Activated CD4-positive, alpha-beta T cell treated with anti-CD3 and anti-CD28 coated beads, Interleukin-2, amount 10 ng/mL, durations not matched to agents 24 days and 14 days (primary cell): ENCODE measurements at regions not wholly inside any gene's neighbourhood (a gene's known extent, or its start where the extent isn't known, plus 50 kb on each side); places are given as distances from the start of the nearest gene placed in this dataset.

Source experiments
- DNase-seq: peaks from one replicate; pipeline ENCODE4 v3.0.0; 2022
- H3K27ac Mint-ChIP-seq: one replicate; pipeline ENCODE4 v1.8.0; 2022; ENCODE audit warnings: mild to moderate bottlenecking, mixed read lengths
- H3K27me3 Mint-ChIP-seq: one replicate; pipeline ENCODE4 v1.8.0; 2022; ENCODE audit warnings: mixed read lengths
- H3K36me3 Mint-ChIP-seq: one replicate; pipeline ENCODE4 v1.8.0; 2022; ENCODE audit warnings: low read depth, mild to moderate bottlenecking, mixed read lengths
- H3K4me1 Mint-ChIP-seq: one replicate; pipeline ENCODE4 v1.8.0; 2021; ENCODE audit warnings: mixed read lengths
- H3K4me3 Mint-ChIP-seq: one replicate; pipeline ENCODE4 v1.8.0; 2022; ENCODE audit warnings: mild to moderate bottlenecking, moderate library complexity, mixed read lengths
- H3K9me3 Mint-ChIP-seq: one replicate; pipeline ENCODE4 v1.8.0; 2021; ENCODE audit warnings: mixed read lengths
- intact Hi-C: fragments of 100-400 bp; cut with micrococcal nuclease; formaldehyde crosslinking; loops from one replicate; pipeline ENCODE4 v1.15.1; 2023

- H3K36me3 Mint-ChIP-seq, result no peaks in the 10 kb centered on the region
- intact Hi-C loops, result no loop called here
- no peaks in the 10 kb centered on the region for H3K4me1 Mint-ChIP-seq
- H3K27me3 Mint-ChIP-seq, result no peaks in the 10 kb centered on the region
- no peak overlapping the region for H3K4me3 Mint-ChIP-seq
- no peak for DNase-seq
- no peaks in the 10 kb centered on the region for H3K9me3 Mint-ChIP-seq
- no peak overlapping the region for H3K27ac Mint-ChIP-seq
Measured at GRCh38 chr2:23021311-23022120, 363.5 kb upstream of the KLHL29 start.

GRCh38 chr2:23023722-23024121 is 361.3 kb upstream of the KLHL29 start:
- intact Hi-C loops, result no loop called here
- no peak for DNase-seq

GRCh38 chr2:23026671-23027070 is 358.3 kb upstream of the KLHL29 start:
- Mint-ChIP-seq H3K27me3 (no peaks in the 10 kb centered on the region), H3K27ac (no peak overlapping the region), H3K4me3 (no peak overlapping the region), H3K36me3 (no peaks in the 10 kb centered on the region), H3K4me1 (no peaks in the 10 kb centered on the region), H3K9me3 (no peaks in the 10 kb centered on the region)
- no peak for DNase-seq
- intact Hi-C loops, result no loop called here

More at GRCh38 chr2:23023722-23024121, 361.3 kb upstream of the KLHL29 start:
- H3K4me3 Mint-ChIP-seq, result no peak overlapping the region
- no peak overlapping the region for H3K27ac Mint-ChIP-seq
- H3K36me3 Mint-ChIP-seq, result no peaks in the 10 kb centered on the region
- H3K9me3 Mint-ChIP-seq, result no peaks in the 10 kb centered on the region
- H3K4me1 Mint-ChIP-seq, result no peaks in the 10 kb centered on the region
- H3K27me3 Mint-ChIP-seq, result no peaks in the 10 kb centered on the region

GRCh38 chr2:23027396-23027795 is 357.6 kb upstream of the KLHL29 start:
- intact Hi-C loops, result no loop called here
- Mint-ChIP-seq H3K36me3 (no peaks in the 10 kb centered on the region), H3K4me3 (no peak overlapping the region), H3K27me3 (peaks cover 2% of the 10 kb centered on the region), H3K4me1 (no peaks in the 10 kb centered on the region), H3K27ac (no peak overlapping the region), H3K9me3 (no peaks in the 10 kb centered on the region)
- DNase-seq, result no peak

- Mint-ChIP-seq H3K27ac (no peak overlapping the region), H3K36me3 (no peaks in the 10 kb centered on the region), H3K4me3 (no peak overlapping the region), H3K9me3 (no peaks in the 10 kb centered on the region), H3K4me1 (no peaks in the 10 kb centered on the region), H3K27me3 (peaks cover 2% of the 10 kb centered on the region)
- intact Hi-C loops, result no loop called here
- no peak for DNase-seq
Measured at GRCh38 chr2:23028106-23028505, 356.9 kb upstream of the KLHL29 start.

- intact Hi-C loops, result no loop called here
- no peak overlapping the region for H3K4me3 Mint-ChIP-seq
- H3K27ac Mint-ChIP-seq, result no peak overlapping the region
- no peak for DNase-seq
- H3K4me1 Mint-ChIP-seq, result no peaks in the 10 kb centered on the region
- no peaks in the 10 kb centered on the region for H3K36me3 Mint-ChIP-seq
- no peaks in the 10 kb centered on the region for H3K9me3 Mint-ChIP-seq
- H3K27me3 Mint-ChIP-seq, result peaks cover 2% of the 10 kb centered on the region
Measured at GRCh38 chr2:23029111-23029510, 355.9 kb upstream of the KLHL29 start.

- intact Hi-C loops, result no loop called here
- no peaks in the 10 kb centered on the region for H3K4me1 Mint-ChIP-seq
Measured at GRCh38 chr2:23029951-23030350, 355.0 kb upstream of the KLHL29 start.

GRCh38 chr2:23034996-23035395 is 350.0 kb upstream of the KLHL29 start:
- H3K4me1 Mint-ChIP-seq, result no peaks in the 10 kb centered on the region
- intact Hi-C loops, result no loop called here
- no peak overlapping the region for H3K4me3 Mint-ChIP-seq

More at GRCh38 chr2:23029951-23030350, 355.0 kb upstream of the KLHL29 start:
- no peak for DNase-seq
- Mint-ChIP-seq H3K27me3 (peaks cover 2% of the 10 kb centered on the region), H3K36me3 (no peaks in the 10 kb centered on the region), H3K4me3 (no peak overlapping the region), H3K27ac (no peak overlapping the region), H3K9me3 (no peaks in the 10 kb centered on the region)

GRCh38 chr2:23036629-23037028 is 348.4 kb upstream of the KLHL29 start:
- DNase-seq, result no peak
- Mint-ChIP-seq H3K27ac (no peak overlapping the region), H3K9me3 (no peaks in the 10 kb centered on the region), H3K36me3 (no peaks in the 10 kb centered on the region), H3K4me3 (no peak overlapping the region), H3K27me3 (peaks cover 2% of the 10 kb centered on the region), H3K4me1 (no peaks in the 10 kb centered on the region)
- intact Hi-C loops, result no loop called here

More at GRCh38 chr2:23034996-23035395, 350.0 kb upstream of the KLHL29 start:
- H3K36me3 Mint-ChIP-seq, result no peaks in the 10 kb centered on the region
- no peaks in the 10 kb centered on the region for H3K9me3 Mint-ChIP-seq
- no peak overlapping the region for H3K27ac Mint-ChIP-seq
- DNase-seq, result no peak
- H3K27me3 Mint-ChIP-seq, result peaks cover 2% of the 10 kb centered on the region

GRCh38 chr2:23037596-23037995 is 347.4 kb upstream of the KLHL29 start:
- intact Hi-C loops, result no loop called here
- no peak for DNase-seq
- Mint-ChIP-seq H3K27ac (no peak overlapping the region), H3K4me1 (no peaks in the 10 kb centered on the region), H3K4me3 (no peak overlapping the region), H3K9me3 (no peaks in the 10 kb centered on the region), H3K27me3 (no peaks in the 10 kb centered on the region), H3K36me3 (no peaks in the 10 kb centered on the region)

- H3K4me1 Mint-ChIP-seq, result no peaks in the 10 kb centered on the region
- no peaks in the 10 kb centered on the region for H3K36me3 Mint-ChIP-seq
- no peaks in the 10 kb centered on the region for H3K27me3 Mint-ChIP-seq
- no peak overlapping the region for H3K4me3 Mint-ChIP-seq
- DNase-seq, result no peak
- no peak overlapping the region for H3K27ac Mint-ChIP-seq
- intact Hi-C loops, result no loop called here
- no peaks in the 10 kb centered on the region for H3K9me3 Mint-ChIP-seq
Measured at GRCh38 chr2:23041443-23041842, 343.5 kb upstream of the KLHL29 start.

- no peaks in the 10 kb centered on the region for H3K36me3 Mint-ChIP-seq
- H3K27me3 Mint-ChIP-seq, result no peaks in the 10 kb centered on the region
- no peak overlapping the region for H3K27ac Mint-ChIP-seq
- intact Hi-C loops, result no loop called here
- no peaks in the 10 kb centered on the region for H3K9me3 Mint-ChIP-seq
- H3K4me1 Mint-ChIP-seq, result no peaks in the 10 kb centered on the region
- H3K4me3 Mint-ChIP-seq, result no peak overlapping the region
- no peak for DNase-seq
Measured at GRCh38 chr2:23042216-23042906, 342.6 kb upstream of the KLHL29 start.

- intact Hi-C loops, result no loop called here
- Mint-ChIP-seq H3K27me3 (no peaks in the 10 kb centered on the region), H3K9me3 (no peaks in the 10 kb centered on the region), H3K27ac (no peak overlapping the region), H3K36me3 (no peaks in the 10 kb centered on the region), H3K4me3 (no peak overlapping the region), H3K4me1 (no peaks in the 10 kb centered on the region)
- DNase-seq, result no peak
Measured at GRCh38 chr2:23050388-23050787, 334.6 kb upstream of the KLHL29 start.

- DNase-seq, result no peak
- intact Hi-C loops, result no loop called here
- H3K4me3 Mint-ChIP-seq, result no peak overlapping the region
Measured at GRCh38 chr2:23053601-23054000, 331.4 kb upstream of the KLHL29 start.

More at GRCh38 chr2:23053601-23054000, 331.4 kb upstream of the KLHL29 start:
- Mint-ChIP-seq H3K36me3 (no peaks in the 10 kb centered on the region), H3K9me3 (no peaks in the 10 kb centered on the region), H3K27me3 (no peaks in the 10 kb centered on the region), H3K27ac (no peak overlapping the region), H3K4me1 (no peaks in the 10 kb centered on the region)
